H1 (cell line): ENCODE measurements at regions not wholly inside any gene's neighbourhood (a gene's known extent, or its start where the extent isn't known, plus 50 kb on each side); places are given as distances from the start of the nearest gene placed in this dataset.

Source experiments
- CEBPB ChIP-seq: IDR thresholded peaks from 2 replicates; pipeline ENCODE4 v1.6.1; 2012; ENCODE audit warnings: low read depth, low read length
- EZH2 ChIP-seq: fragments of 200-600 bp; sonication (generic); IDR thresholded peaks from 2 replicates; pipeline ENCODE4 v1.7.1; 2012; ENCODE audit warnings: low read depth, mild to moderate bottlenecking, moderate library complexity, low read length, inconsistent platforms; ENCODE audit not compliant: severe bottlenecking
- MAFK ChIP-seq: IDR thresholded peaks from 2 replicates; pipeline ENCODE4 v1.6.1; 2012; ENCODE audit warnings: low read depth, mild to moderate bottlenecking, improper control_type of control experiment, low read length
- NRF1 ChIP-seq: IDR thresholded peaks from 2 replicates; pipeline ENCODE4 v1.6.1; 2011; ENCODE audit warnings: mild to moderate bottlenecking, low read depth, low read length, improper control_type of control experiment
- TEAD4 ChIP-seq: IDR thresholded peaks from 2 replicates; pipeline ENCODE4 v1.6.1; 2012; ENCODE audit warnings: low read depth, low read length, inconsistent platforms, mixed read lengths
- TF ChIP-seq, protein P1 (sequence below): fragments of 300-600 bp; sonication (generic); IDR thresholded peaks from 2 replicates; pipeline ENCODE4 v1.7.1; 2012; ENCODE audit warnings: low read length, moderate library complexity, mild to moderate bottlenecking, inconsistent platforms; ENCODE audit not compliant: insufficient replicate concordance

DNA sequence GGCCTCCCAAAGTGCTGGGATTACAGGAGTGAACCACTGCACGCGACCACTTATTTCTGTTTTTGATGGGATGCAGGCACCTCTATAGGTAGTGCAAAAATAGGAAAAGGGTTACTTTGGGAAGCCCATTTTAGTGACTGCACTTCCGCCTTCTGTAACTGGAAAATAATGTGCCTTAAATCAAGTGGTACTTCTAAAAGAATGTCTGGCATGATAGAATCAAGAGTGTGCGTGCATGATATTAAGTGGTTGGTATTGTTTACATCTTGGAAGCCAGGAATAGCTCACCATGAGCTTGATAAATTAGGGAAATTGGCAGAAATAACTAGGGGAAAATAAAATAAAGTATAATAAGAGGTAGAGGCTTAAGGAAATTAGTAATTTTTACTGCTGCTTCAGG is 1067.0 kb downstream of the ADGRL2 start (continued):
- TF ChIP-seq, protein P1, sequence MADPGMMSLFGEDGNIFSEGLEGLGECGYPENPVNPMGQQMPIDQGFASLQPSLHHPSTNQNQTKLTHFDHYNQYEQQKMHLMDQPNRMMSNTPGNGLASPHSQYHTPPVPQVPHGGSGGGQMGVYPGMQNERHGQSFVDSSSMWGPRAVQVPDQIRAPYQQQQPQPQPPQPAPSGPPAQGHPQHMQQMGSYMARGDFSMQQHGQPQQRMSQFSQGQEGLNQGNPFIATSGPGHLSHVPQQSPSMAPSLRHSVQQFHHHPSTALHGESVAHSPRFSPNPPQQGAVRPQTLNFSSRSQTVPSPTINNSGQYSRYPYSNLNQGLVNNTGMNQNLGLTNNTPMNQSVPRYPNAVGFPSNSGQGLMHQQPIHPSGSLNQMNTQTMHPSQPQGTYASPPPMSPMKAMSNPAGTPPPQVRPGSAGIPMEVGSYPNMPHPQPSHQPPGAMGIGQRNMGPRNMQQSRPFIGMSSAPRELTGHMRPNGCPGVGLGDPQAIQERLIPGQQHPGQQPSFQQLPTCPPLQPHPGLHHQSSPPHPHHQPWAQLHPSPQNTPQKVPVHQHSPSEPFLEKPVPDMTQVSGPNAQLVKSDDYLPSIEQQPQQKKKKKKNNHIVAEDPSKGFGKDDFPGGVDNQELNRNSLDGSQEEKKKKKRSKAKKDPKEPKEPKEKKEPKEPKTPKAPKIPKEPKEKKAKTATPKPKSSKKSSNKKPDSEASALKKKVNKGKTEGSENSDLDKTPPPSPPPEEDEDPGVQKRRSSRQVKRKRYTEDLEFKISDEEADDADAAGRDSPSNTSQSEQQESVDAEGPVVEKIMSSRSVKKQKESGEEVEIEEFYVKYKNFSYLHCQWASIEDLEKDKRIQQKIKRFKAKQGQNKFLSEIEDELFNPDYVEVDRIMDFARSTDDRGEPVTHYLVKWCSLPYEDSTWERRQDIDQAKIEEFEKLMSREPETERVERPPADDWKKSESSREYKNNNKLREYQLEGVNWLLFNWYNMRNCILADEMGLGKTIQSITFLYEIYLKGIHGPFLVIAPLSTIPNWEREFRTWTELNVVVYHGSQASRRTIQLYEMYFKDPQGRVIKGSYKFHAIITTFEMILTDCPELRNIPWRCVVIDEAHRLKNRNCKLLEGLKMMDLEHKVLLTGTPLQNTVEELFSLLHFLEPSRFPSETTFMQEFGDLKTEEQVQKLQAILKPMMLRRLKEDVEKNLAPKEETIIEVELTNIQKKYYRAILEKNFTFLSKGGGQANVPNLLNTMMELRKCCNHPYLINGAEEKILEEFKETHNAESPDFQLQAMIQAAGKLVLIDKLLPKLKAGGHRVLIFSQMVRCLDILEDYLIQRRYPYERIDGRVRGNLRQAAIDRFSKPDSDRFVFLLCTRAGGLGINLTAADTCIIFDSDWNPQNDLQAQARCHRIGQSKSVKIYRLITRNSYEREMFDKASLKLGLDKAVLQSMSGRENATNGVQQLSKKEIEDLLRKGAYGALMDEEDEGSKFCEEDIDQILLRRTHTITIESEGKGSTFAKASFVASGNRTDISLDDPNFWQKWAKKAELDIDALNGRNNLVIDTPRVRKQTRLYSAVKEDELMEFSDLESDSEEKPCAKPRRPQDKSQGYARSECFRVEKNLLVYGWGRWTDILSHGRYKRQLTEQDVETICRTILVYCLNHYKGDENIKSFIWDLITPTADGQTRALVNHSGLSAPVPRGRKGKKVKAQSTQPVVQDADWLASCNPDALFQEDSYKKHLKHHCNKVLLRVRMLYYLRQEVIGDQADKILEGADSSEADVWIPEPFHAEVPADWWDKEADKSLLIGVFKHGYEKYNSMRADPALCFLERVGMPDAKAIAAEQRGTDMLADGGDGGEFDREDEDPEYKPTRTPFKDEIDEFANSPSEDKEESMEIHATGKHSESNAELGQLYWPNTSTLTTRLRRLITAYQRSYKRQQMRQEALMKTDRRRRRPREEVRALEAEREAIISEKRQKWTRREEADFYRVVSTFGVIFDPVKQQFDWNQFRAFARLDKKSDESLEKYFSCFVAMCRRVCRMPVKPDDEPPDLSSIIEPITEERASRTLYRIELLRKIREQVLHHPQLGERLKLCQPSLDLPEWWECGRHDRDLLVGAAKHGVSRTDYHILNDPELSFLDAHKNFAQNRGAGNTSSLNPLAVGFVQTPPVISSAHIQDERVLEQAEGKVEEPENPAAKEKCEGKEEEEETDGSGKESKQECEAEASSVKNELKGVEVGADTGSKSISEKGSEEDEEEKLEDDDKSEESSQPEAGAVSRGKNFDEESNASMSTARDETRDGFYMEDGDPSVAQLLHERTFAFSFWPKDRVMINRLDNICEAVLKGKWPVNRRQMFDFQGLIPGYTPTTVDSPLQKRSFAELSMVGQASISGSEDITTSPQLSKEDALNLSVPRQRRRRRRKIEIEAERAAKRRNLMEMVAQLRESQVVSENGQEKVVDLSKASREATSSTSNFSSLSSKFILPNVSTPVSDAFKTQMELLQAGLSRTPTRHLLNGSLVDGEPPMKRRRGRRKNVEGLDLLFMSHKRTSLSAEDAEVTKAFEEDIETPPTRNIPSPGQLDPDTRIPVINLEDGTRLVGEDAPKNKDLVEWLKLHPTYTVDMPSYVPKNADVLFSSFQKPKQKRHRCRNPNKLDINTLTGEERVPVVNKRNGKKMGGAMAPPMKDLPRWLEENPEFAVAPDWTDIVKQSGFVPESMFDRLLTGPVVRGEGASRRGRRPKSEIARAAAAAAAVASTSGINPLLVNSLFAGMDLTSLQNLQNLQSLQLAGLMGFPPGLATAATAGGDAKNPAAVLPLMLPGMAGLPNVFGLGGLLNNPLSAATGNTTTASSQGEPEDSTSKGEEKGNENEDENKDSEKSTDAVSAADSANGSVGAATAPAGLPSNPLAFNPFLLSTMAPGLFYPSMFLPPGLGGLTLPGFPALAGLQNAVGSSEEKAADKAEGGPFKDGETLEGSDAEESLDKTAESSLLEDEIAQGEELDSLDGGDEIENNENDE, result no peak
- no peak for TF ChIP-seq NRF1
- TF ChIP-seq MAFK, result no peak
- no peak for TF ChIP-seq EZH2
- no peak for TF ChIP-seq TEAD4
- no peak for TF ChIP-seq CEBPB
